Breast epithelium (tissue), 3 donors: ENCODE measurements at regions not wholly inside any gene's neighbourhood (a gene's known extent, or its start where the extent isn't known, plus 50 kb on each side); places are given as distances from the start of the nearest gene placed in this dataset.

Experiments used
- POLR2A ChIP-seq: fragments of 450-650 bp; IDR thresholded peaks from one replicate; pipeline ENCODE4 v1.6.1; 2016; ENCODE audit warnings: antibody characterized with exemption, mild to moderate bottlenecking, moderate library complexity
- POLR2AphosphoS5 ChIP-seq, 3 donors: sonication (generic); formaldehyde crosslinking; IDR thresholded peaks; one replicate each; pipeline ENCODE4 v1.6.1; 2017; ENCODE audit warnings: antibody characterized with exemption in 3 of 3
- TF ChIP-seq, protein P1 (sequence below), 3 donors: fragments of 450-650 bp; IDR thresholded peaks; one replicate each; pipeline ENCODE4 v1.5.1; 2016 to 2017; ENCODE audit warnings: antibody characterized with exemption in 3 of 3, mild to moderate bottlenecking in 3 of 3, moderate library complexity in 3 of 3

DNA sequence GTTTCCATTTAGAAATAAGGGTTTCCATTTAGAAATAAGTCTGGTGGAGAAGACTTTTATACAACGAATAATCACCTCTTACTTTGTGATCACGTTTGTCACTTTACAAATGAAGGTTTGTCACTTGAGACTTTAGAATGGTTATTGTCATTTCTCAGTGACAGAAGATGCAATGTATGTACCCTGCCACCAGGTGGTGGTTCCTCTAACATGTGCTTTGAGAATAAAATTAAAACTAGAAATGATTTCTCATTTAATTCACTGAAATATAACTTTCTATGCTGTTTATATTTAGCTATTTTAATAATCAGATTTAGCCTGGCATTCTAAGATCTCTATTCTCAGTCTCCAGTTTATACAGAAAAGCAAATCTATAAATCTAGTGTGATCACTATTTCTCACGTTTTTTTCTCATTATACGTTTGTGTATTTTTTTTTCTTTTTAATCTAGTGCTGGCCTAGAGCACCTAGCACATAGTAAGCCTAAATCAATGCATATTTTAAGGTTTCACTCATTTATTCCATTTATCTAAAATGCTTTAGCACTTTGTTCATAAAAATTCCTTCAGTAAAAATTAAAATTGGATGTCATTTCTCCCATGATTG lies 57.4 kb upstream of the TFAP2D start:
- TF ChIP-seq, protein P1, sequence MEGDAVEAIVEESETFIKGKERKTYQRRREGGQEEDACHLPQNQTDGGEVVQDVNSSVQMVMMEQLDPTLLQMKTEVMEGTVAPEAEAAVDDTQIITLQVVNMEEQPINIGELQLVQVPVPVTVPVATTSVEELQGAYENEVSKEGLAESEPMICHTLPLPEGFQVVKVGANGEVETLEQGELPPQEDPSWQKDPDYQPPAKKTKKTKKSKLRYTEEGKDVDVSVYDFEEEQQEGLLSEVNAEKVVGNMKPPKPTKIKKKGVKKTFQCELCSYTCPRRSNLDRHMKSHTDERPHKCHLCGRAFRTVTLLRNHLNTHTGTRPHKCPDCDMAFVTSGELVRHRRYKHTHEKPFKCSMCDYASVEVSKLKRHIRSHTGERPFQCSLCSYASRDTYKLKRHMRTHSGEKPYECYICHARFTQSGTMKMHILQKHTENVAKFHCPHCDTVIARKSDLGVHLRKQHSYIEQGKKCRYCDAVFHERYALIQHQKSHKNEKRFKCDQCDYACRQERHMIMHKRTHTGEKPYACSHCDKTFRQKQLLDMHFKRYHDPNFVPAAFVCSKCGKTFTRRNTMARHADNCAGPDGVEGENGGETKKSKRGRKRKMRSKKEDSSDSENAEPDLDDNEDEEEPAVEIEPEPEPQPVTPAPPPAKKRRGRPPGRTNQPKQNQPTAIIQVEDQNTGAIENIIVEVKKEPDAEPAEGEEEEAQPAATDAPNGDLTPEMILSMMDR (IDR thresholded peaks at IDR 0.05), result peak in 2 of 3 donors; percentile 25 to 43
- TF ChIP-seq POLR2AphosphoS5 (IDR thresholded peaks at IDR 0.05) (no peak), POLR2A (no peak)
